Tibial artery (tissue), 4 donors: ENCODE measurements at regions not wholly inside any gene's neighbourhood (a gene's known extent, or its start where the extent isn't known, plus 50 kb on each side); places are given as distances from the start of the nearest gene placed in this dataset.

ENCODE experiments used
- DNase-seq, 2 donors: peaks; one replicate each; pipeline ENCODE4 v3.0.0-alpha.2; 2019
- H3K27ac ChIP-seq, 2 donors: fragments of 200-600 bp; sonication (generic) in 1 of 2; 1 replicate in 1 of 2; 2 replicates in 1 of 2; pipeline ENCODE4 v1.5.1; 2018 to 2019; ENCODE audit warnings: mild to moderate bottlenecking in 1 of 2
- H3K27me3 ChIP-seq, 2 donors: fragments of 200-600 bp; sonication (generic) in 1 of 2; one replicate each; pipeline versions ENCODE4 v1.5.1 to v1.6.0; 2016 to 2019
- H3K36me3 ChIP-seq, 3 donors: fragments of 200-600 bp; sonication (generic) in 2 of 3; one replicate each; pipeline ENCODE4 v1.5.1; 2016 to 2019; ENCODE audit warnings: mild to moderate bottlenecking in 2 of 3
- H3K4me1 ChIP-seq, 4 donors: fragments of 200-600 bp; sonication (generic) in 2 of 4; 1 replicate in 3 of 4; 2 replicates in 1 of 4; pipeline ENCODE4 v1.5.1; 2016 to 2019
- H3K4me3 ChIP-seq, 2 donors: fragments of 200-600 bp; sonication (generic) in 1 of 2; 1 replicate in 1 of 2; 2 replicates in 1 of 2; pipeline ENCODE4 v1.5.1; 2018 to 2019; ENCODE audit warnings: mild to moderate bottlenecking in 2 of 2
- H3K9me3 ChIP-seq, 3 donors: fragments of 200-600 bp; sonication (generic) in 1 of 3; one replicate each; pipeline ENCODE4 v1.5.1; 2016 to 2019
- intact Hi-C: fragments of 100-400 bp; cut with DNase I; formaldehyde crosslinking; loops from one replicate; pipeline ENCODE4 v1.15.0; 2023; ENCODE audit warnings: low total_unique reads
- TF ChIP-seq, protein P1 (sequence below), 2 experiments: fragments of 200-600 bp in 1 of 2; fragments of 450-650 bp in 1 of 2; IDR thresholded peaks; one replicate each; pipeline ENCODE4 v1.5.1; 2017 to 2019; ENCODE audit warnings: antibody characterized with exemption in 2 of 2, mild to moderate bottlenecking in 1 of 2, moderate library complexity in 1 of 2

DNA sequence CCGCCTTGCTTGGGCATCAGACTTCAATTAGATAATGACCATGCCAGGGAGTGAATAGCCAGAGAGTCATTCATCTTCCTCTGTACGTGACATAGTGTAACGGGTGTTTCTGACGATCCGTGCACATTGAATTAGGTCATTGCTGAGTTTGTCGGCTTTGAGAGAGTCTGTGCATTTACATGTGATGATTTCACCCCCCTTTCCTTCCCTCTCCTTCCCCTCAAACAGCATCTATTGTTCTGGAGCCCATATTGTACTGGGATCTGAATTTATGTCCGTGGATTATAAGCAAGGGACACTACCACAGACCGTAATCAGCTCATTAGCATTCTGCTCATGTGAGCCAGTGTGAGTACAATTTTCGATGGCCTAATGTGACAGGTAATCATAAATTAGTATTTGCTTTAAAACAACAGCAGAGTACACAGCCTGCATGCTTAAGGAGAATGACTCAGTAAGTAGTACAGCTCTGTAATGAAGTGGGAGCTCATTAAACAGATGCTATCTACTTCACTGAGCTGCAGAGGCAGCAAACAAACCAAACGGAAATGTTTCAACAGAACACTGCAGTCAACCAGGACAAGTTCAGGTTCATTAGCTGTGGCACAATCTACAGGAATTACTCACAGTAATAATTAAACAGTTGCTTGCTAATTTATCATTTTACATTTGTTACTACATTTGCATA lies 302.1 kb downstream of the CSNK1G3 start:
- H3K4me1 ChIP-seq = no peaks in the 10 kb centered on the region

DNA sequence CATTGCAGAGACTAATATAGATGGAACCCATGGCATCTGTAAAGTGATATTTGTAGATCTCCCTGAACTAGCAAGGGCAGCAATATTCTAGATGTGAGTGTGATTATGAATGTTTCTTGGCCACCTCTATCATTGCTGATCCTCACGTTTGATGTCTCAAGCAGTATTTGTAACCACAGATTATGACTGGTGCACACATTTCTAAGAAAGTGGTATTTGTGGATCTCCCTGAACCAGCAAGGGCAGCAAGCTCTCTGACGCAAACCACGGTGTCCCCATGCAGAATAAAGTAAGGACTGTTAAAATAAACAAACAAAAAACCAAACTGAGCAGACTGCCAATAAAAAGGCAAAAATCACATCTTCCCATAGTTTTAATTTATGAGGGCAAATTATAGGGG lies 301.3 kb downstream of the CSNK1G3 start:
- TF ChIP-seq, protein P1, sequence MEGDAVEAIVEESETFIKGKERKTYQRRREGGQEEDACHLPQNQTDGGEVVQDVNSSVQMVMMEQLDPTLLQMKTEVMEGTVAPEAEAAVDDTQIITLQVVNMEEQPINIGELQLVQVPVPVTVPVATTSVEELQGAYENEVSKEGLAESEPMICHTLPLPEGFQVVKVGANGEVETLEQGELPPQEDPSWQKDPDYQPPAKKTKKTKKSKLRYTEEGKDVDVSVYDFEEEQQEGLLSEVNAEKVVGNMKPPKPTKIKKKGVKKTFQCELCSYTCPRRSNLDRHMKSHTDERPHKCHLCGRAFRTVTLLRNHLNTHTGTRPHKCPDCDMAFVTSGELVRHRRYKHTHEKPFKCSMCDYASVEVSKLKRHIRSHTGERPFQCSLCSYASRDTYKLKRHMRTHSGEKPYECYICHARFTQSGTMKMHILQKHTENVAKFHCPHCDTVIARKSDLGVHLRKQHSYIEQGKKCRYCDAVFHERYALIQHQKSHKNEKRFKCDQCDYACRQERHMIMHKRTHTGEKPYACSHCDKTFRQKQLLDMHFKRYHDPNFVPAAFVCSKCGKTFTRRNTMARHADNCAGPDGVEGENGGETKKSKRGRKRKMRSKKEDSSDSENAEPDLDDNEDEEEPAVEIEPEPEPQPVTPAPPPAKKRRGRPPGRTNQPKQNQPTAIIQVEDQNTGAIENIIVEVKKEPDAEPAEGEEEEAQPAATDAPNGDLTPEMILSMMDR (IDR thresholded peaks at IDR 0.05) = no peak
- Histone ChIP-seq H3K27ac (no peak overlapping the region), H3K4me3 (no peak overlapping the region), H3K4me1 (no peaks in the 10 kb centered on the region), H3K9me3 (no peaks in the 10 kb centered on the region), H3K27me3 (no peaks in the 10 kb centered on the region), H3K36me3 (no peaks in the 10 kb centered on the region)
- intact Hi-C loops = no loop called here
- DNase-seq = no peak

More for the DNA sequence above, 302.1 kb downstream of the CSNK1G3 start:
- Histone ChIP-seq H3K27ac (no peak overlapping the region), H3K9me3 (no peaks in the 10 kb centered on the region), H3K4me3 (no peak overlapping the region), H3K27me3 (no peaks in the 10 kb centered on the region), H3K36me3 (no peaks in the 10 kb centered on the region)
- TF ChIP-seq, protein P1 (IDR thresholded peaks at IDR 0.05) = no peak
- DNase-seq = no peak
- intact Hi-C loops = no loop called here

DNA sequence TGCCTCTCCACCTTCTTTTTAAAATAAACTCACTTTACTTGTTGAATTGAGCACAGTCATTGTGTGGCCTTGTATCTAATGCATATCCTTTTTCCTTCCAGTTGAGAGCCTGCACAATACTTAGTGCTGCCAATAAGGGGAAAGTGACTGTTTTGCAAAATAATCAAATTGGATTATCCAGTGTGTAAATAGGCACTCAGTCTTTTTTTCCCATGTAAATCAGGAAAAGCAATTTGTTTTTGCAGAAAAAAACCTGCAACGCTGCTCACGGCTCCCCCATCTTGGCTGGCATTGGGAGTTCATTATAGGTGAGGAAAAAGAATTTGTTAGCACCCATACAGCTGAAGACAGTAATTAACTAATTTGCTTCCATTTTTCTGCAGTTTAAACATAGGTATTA lies 299.9 kb downstream of the CSNK1G3 start:
- Histone ChIP-seq H3K4me1 (no peaks in the 10 kb centered on the region), H3K9me3 (no peaks in the 10 kb centered on the region), H3K27ac (no peak overlapping the region), H3K27me3 (no peaks in the 10 kb centered on the region), H3K36me3 (no peaks in the 10 kb centered on the region), H3K4me3 (no peak overlapping the region)
- TF ChIP-seq, protein P1 (IDR thresholded peaks at IDR 0.05) = no peak
- DNase-seq = no peak
- intact Hi-C loops = no loop called here

DNA sequence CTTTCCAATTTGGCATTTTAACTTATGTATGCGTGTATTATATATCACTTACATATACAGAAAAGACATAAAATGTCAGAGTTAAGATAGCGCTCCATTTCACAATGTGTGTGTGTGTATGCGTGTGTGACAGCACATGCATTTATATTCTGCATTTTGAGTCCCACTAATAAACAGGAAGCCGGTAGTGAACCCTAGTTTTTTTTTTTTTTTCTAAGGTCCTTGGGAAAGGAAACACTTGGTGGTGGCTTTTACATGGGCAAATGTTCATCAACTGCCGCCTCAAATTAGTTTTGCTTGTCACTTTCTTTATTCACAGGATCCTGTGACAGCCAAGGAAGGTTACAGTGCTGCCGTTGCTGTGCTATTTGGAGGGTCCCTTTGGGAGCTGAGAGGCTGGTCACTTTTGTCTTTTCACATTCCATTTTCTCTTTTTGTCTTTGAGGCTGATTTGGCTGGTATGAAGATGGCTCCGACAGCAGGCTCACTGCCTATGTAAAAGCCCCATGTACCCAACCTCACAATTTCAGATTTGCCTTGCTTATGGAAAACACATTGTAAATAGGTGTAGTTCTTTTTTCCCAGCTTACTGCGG lies 298.9 kb downstream of the CSNK1G3 start:
- no peak for DNase-seq

DNA sequence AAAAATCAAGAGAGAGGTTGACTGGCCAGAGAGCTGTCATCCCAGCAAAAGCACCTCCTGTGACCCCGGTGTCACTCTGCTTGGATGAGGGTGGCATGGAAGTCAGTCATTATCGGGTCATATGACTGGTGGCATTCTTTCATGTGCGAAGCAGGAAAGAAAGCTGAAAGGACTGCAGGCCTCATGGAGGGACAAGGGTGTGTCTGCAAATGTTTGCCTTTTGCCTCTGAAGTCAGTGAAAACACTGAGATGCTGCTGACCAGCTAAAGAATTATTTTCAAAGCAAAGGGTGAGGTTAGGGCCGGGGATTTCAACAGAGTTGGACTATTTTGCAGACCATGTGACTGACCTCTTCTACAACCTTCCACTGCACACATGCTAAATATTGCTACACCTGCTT lies 298.3 kb downstream of the CSNK1G3 start:
- Histone ChIP-seq H3K4me3 (no peak overlapping the region), H3K9me3 (no peaks in the 10 kb centered on the region), H3K4me1 (no peaks in the 10 kb centered on the region), H3K27me3 (no peaks in the 10 kb centered on the region), H3K27ac (no peak overlapping the region), H3K36me3 (no peaks in the 10 kb centered on the region)
- no peak for DNase-seq
- TF ChIP-seq, protein P1 (IDR thresholded peaks at IDR 0.05) = no peak
- intact Hi-C loops = no loop called here

More for the DNA sequence above, 298.9 kb downstream of the CSNK1G3 start:
- Histone ChIP-seq H3K4me3 (no peak overlapping the region), H3K4me1 (no peaks in the 10 kb centered on the region), H3K27me3 (no peaks in the 10 kb centered on the region), H3K36me3 (no peaks in the 10 kb centered on the region), H3K27ac (no peak overlapping the region), H3K9me3 (no peaks in the 10 kb centered on the region)
- TF ChIP-seq, protein P1 (IDR thresholded peaks at IDR 0.05) = no peak
- intact Hi-C loops = no loop called here
